Thymus (tissue), 11 donors: ENCODE measurements at regions not wholly inside any gene's neighbourhood (a gene's known extent, or its start where the extent isn't known, plus 50 kb on each side); places are given as distances from the start of the nearest gene placed in this dataset.

Experiments
- DNase-seq, 9 donors: peaks; one replicate each; pipeline ENCODE4 v3.0.0-alpha.2; 2013; ENCODE audit warnings: low spot score in 9 of 9, low read depth in 6 of 9, missing footprints in 1 of 9
- H3K27ac ChIP-seq, 2 donors: one replicate each; pipeline ENCODE4 v1.5.1; 2013; ENCODE audit warnings: control low read depth in 1 of 2, low read depth in 1 of 2, low read length in 1 of 2, mild to moderate bottlenecking in 1 of 2, moderate library complexity in 1 of 2
- H3K27me3 ChIP-seq, 2 donors: one replicate each; pipeline ENCODE4 v1.5.1; 2013; ENCODE audit warnings: low read length in 1 of 2; ENCODE audit not compliant: control insufficient read depth in 2 of 2, insufficient read depth in 1 of 2
- H3K36me3 ChIP-seq, 2 donors: one replicate each; pipeline ENCODE4 v1.5.1; 2013; ENCODE audit warnings: low read length in 1 of 2, mild to moderate bottlenecking in 1 of 2, moderate library complexity in 1 of 2; ENCODE audit not compliant: control insufficient read depth in 2 of 2, insufficient read depth in 2 of 2
- H3K4me1 ChIP-seq, 2 donors: one replicate each; pipeline ENCODE4 v1.5.1; 2013; ENCODE audit warnings: low read length in 2 of 2; ENCODE audit not compliant: control insufficient read depth in 2 of 2, insufficient read depth in 2 of 2
- H3K4me3 ChIP-seq, 2 donors: one replicate each; pipeline ENCODE4 v1.5.1; 2013; ENCODE audit warnings: low read length in 2 of 2, control low read depth in 1 of 2, mild to moderate bottlenecking in 1 of 2
- H3K9me3 ChIP-seq, 2 donors: one replicate each; pipeline ENCODE4 v1.5.1; 2013; ENCODE audit warnings: low read length in 1 of 2, mild to moderate bottlenecking in 1 of 2; ENCODE audit not compliant: control insufficient read depth in 2 of 2, insufficient read depth in 1 of 2
- WGBS: extraction: QIAGEN DNeasy Blood & Tissue Kit; methylation state at CpG from one replicate; pipeline ENCODE4 v1.1.7; 2013; 5-methylcytosine and 5-hydroxymethylcytosine counted together
- donor health status: healthy.

- Histone ChIP-seq H3K27ac (no peak overlapping the region), H3K4me3 (no peak overlapping the region), H3K36me3 (no peaks in the 10 kb centered on the region), H3K27me3 (no peaks in the 10 kb centered on the region), H3K9me3 (no peaks in the 10 kb centered on the region), H3K4me1 (no peaks in the 10 kb centered on the region)
- WGBS, result 82% methylated on average over 38 of the region's 38 CpGs
- no peak for DNase-seq
Observed at GRCh38 chr22:48559647-48560388, 1267.9 kb downstream of the BRD1 start.

GRCh38 chr22:48558606-48559402, 1268.9 kb downstream of the BRD1 start:
- 96% methylated on average over 25 of the region's 25 CpGs for WGBS
- Histone ChIP-seq H3K27ac (no peak overlapping the region), H3K4me1 (no peaks in the 10 kb centered on the region), H3K9me3 (no peaks in the 10 kb centered on the region), H3K27me3 (no peaks in the 10 kb centered on the region), H3K36me3 (no peaks in the 10 kb centered on the region), H3K4me3 (no peak overlapping the region)
- no peak for DNase-seq

DNA sequence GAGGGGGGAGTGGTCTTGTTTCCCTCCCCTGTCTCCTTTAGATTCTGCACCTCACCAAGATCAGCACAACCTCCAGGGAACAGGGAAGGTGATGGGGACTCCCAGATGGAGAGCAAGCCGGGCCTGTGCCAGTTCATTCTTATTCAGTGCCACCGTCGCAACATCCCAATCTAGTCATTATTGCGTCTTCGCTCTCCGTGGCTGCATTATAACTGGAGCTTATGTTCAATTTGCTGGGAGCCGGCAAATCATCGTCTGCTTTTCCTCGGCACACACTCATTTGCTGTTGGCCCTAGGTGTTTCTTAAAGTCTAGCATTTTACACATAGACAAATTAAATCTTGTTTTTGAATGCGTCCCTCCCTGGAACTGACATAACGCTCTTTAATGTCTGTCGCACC, 1269.7 kb downstream of the BRD1 start:
- H3K36me3 ChIP-seq, result no peaks in the 10 kb centered on the region
- WGBS, result 97% methylated on average over 12 of the region's 12 CpGs
- no peak overlapping the region for H3K27ac ChIP-seq
- H3K4me3 ChIP-seq, result no peak overlapping the region
- no peaks in the 10 kb centered on the region for H3K27me3 ChIP-seq
- DNase-seq, result no peak
- H3K9me3 ChIP-seq, result no peaks in the 10 kb centered on the region
- H3K4me1 ChIP-seq, result no peaks in the 10 kb centered on the region

DNA sequence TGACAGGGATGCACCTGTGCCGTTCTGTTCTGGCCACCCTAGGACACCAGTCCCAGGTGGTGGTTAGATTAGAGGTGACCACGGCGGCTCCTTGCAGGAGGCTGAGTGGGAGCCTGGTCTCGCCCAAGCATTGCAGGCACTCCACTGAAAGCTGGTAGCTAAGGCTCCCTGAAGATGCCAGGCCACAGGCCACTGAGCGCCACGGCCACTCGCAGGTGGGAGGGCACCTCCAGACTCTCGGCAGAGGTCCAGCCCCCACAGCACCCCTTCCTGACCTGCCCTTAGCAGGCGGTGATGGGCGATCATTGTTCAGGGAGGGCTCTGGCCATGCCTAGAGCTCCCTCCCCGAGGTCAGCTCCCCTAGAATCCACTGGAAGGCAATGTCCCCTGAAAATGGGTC, 1270.2 kb downstream of the BRD1 start:
- Histone ChIP-seq H3K9me3 (no peaks in the 10 kb centered on the region), H3K36me3 (no peaks in the 10 kb centered on the region), H3K4me3 (no peak overlapping the region), H3K27me3 (no peaks in the 10 kb centered on the region), H3K4me1 (no peaks in the 10 kb centered on the region), H3K27ac (no peak overlapping the region)
- DNase-seq, result no peak
- 93% methylated on average over 11 of the region's 11 CpGs for WGBS

GRCh38 chr22:48556751-48557150, 1270.9 kb downstream of the BRD1 start:
- Histone ChIP-seq H3K27ac (no peak overlapping the region), H3K4me3 (no peak overlapping the region), H3K9me3 (no peaks in the 10 kb centered on the region), H3K27me3 (no peaks in the 10 kb centered on the region), H3K36me3 (no peaks in the 10 kb centered on the region), H3K4me1 (no peaks in the 10 kb centered on the region)
- no peak for DNase-seq
- WGBS, result 96% methylated on average over 12 of the region's 12 CpGs

- Histone ChIP-seq H3K9me3 (no peaks in the 10 kb centered on the region), H3K36me3 (no peaks in the 10 kb centered on the region), H3K27me3 (no peaks in the 10 kb centered on the region), H3K4me1 (no peaks in the 10 kb centered on the region), H3K27ac (no peak overlapping the region), H3K4me3 (no peak overlapping the region)
- no peak for DNase-seq
- WGBS, result 97% methylated on average over 8 of the region's 8 CpGs
Observed at GRCh38 chr22:48556222-48556621, 1271.5 kb downstream of the BRD1 start.

- 83% methylated on average over 10 of the region's 10 CpGs for WGBS
- no peaks in the 10 kb centered on the region for H3K36me3 ChIP-seq
- no peaks in the 10 kb centered on the region for H3K9me3 ChIP-seq
- H3K4me1 ChIP-seq, result no peaks in the 10 kb centered on the region
- no peak overlapping the region for H3K27ac ChIP-seq
- no peak for DNase-seq
- no peaks in the 10 kb centered on the region for H3K27me3 ChIP-seq
- no peak overlapping the region for H3K4me3 ChIP-seq
Observed at GRCh38 chr22:48555606-48556005, 1272.1 kb downstream of the BRD1 start.

DNA sequence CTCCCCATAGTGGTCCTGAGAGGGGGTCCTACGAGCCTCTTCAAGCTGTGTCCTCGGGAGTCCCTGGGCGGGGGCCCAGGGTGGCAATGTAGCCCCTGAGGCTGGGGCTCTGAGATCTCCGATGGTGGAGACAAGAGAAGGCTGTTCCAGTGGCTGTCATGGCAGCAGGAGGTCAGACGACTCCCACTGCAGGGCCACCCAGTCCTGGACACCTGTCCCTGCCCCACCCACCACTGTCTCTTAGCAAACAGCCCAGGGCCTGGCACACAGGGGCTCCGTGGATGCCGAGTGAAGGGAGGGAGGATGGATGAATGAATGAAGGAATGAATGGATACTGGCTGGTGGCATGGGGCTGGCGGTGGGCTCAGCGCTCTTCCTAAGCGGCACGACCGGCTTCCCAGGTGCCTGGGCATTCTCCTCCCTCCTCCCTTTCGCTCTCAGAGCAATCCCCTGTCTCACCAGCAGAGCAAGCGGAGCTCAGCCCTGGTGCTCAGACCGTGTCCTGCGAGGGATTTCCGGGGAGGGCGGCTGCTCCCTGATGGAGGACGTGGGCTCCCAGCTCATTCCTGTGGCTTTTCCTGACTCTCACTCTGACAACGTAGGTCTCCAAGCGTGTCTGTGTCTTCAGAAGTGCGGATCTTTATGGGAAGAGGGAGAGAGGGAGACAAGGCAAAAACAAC, 1272.6 kb downstream of the BRD1 start:
- Histone ChIP-seq H3K27me3 (no peaks in the 10 kb centered on the region), H3K27ac (no peak overlapping the region), H3K9me3 (no peaks in the 10 kb centered on the region), H3K4me1 (no peaks in the 10 kb centered on the region), H3K36me3 (no peaks in the 10 kb centered on the region), H3K4me3 (no peak overlapping the region)
- DNase-seq, result no peak
- 77% methylated on average over 22 of the region's 22 CpGs for WGBS

GRCh38 chr22:48553694-48554308, 1273.9 kb downstream of the BRD1 start:
- DNase-seq, result no peak
- H3K27me3 ChIP-seq, result no peaks in the 10 kb centered on the region

More at GRCh38 chr22:48553694-48554308, 1273.9 kb downstream of the BRD1 start:
- no peaks in the 10 kb centered on the region for H3K4me1 ChIP-seq
- H3K9me3 ChIP-seq, result no peaks in the 10 kb centered on the region
- H3K36me3 ChIP-seq, result no peaks in the 10 kb centered on the region
- H3K4me3 ChIP-seq, result no peak overlapping the region
- H3K27ac ChIP-seq, result no peak overlapping the region
- WGBS, result 92% methylated on average over 22 of the region's 22 CpGs
